ENCODE measurements at regions not wholly inside any gene's neighbourhood (a gene's known extent, or its start where the extent isn't known, plus 50 kb on each side); places are given as distances from the start of the nearest gene placed in this dataset.
"Not testable (repeated sequence)": the region's sequence is repeated elsewhere in the genome, so short reads cannot be mapped to it uniquely, and the experiment has no call there.

- not testable (repeated sequence) for DNase-seq
Measured at GRCh38 chr14:66333293-66333692, 152.9 kb upstream of the CCDC196 start.

GRCh38 chr14:66341239-66341638 is 144.9 kb upstream of the CCDC196 start:
- DNase-seq, result no peak

GRCh38 chr14:66345986-66346385 is 140.2 kb upstream of the CCDC196 start:
- DNase-seq, result no peak

- DNase-seq, result no peak
Measured at GRCh38 chr14:66351310-66351709, 134.9 kb upstream of the CCDC196 start.

- peak in 2 of 58 donors; percentile 4 to 42 for DNase-seq
Measured at GRCh38 chr14:66359500-66359899, 126.7 kb upstream of the CCDC196 start.

GRCh38 chr14:66360366-66360926 is 125.7 kb upstream of the CCDC196 start:
- peak in 1 of 58 donors; percentile 4 for DNase-seq

- DNase-seq, result no peak
Measured at GRCh38 chr14:66361013-66361412, 125.2 kb upstream of the CCDC196 start.

- DNase-seq, result no peak
Measured at GRCh38 chr14:66365388-66365787, 120.8 kb upstream of the CCDC196 start.

- no peak for DNase-seq
Measured at GRCh38 chr14:66369157-66369697, 116.9 kb upstream of the CCDC196 start.

- no peak for DNase-seq
Measured at GRCh38 chr14:66371776-66372175, 114.4 kb upstream of the CCDC196 start.

GRCh38 chr14:66375046-66375964 is 110.9 kb upstream of the CCDC196 start:
- peak in 3 of 58 donors; percentile 6 to 38 (median 11) for DNase-seq

GRCh38 chr14:66377574-66377973 is 108.6 kb upstream of the CCDC196 start:
- no peak for DNase-seq

- no peak for DNase-seq
Measured at GRCh38 chr14:66378712-66379505, 107.3 kb upstream of the CCDC196 start.

- peak in 3 of 58 donors; percentile 1 to 35 (median 29) for DNase-seq
Measured at GRCh38 chr14:66380143-66380542, 106.0 kb upstream of the CCDC196 start.

- no peak for DNase-seq
Measured at GRCh38 chr14:66381755-66382154, 104.4 kb upstream of the CCDC196 start.

- DNase-seq, result peak in 4 of 58 donors; percentile 13 to 69 (median 24)
Measured at GRCh38 chr14:66383257-66383656, 102.9 kb upstream of the CCDC196 start.

GRCh38 chr14:66383771-66384170 is 102.4 kb upstream of the CCDC196 start:
- DNase-seq, result no peak

- DNase-seq, result no peak
Measured at GRCh38 chr14:66388516-66388915, 97.7 kb upstream of the CCDC196 start.

- DNase-seq, result no peak
Measured at GRCh38 chr14:66389481-66389880, 96.7 kb upstream of the CCDC196 start.

GRCh38 chr14:66395300-66395699 is 90.9 kb upstream of the CCDC196 start:
- peak in 1 of 58 donors; percentile 13 for DNase-seq

- no peak for DNase-seq
Measured at GRCh38 chr14:66396164-66396563, 90.0 kb upstream of the CCDC196 start.

GRCh38 chr14:66398437-66398836 is 87.7 kb upstream of the CCDC196 start:
- DNase-seq, result no peak

Data from anterior cingulate cortex (tissue), 58 donors.